Osteoblast (primary cell): ENCODE measurements at regions not wholly inside any gene's neighbourhood (a gene's known extent, or its start where the extent isn't known, plus 50 kb on each side); places are given as distances from the start of the nearest gene placed in this dataset.

Source experiments
- DNase-seq: peaks from one replicate; pipeline ENCODE4 v3.0.0; 2011; ENCODE audit warnings: low spot score, mixed read lengths; ENCODE audit not compliant: insufficient read length; ENCODE audit errors: missing footprints
- H2AFZ ChIP-seq: 2 replicates; pipeline ENCODE4 v1.6.0; 2011; ENCODE audit warnings: mild to moderate bottlenecking, low read length
- H3K27ac ChIP-seq: 2 replicates; pipeline ENCODE4 v1.5.1; 2011; ENCODE audit warnings: mild to moderate bottlenecking, low read depth, low read length, moderate library complexity
- H3K27me3 ChIP-seq: 2 replicates; pipeline ENCODE4 v1.6.0; 2012; ENCODE audit warnings: mild to moderate bottlenecking, control low read depth, inconsistent platforms, low read length, moderate library complexity; ENCODE audit not compliant: insufficient read depth
- H3K36me3 ChIP-seq: 2 replicates; pipeline ENCODE4 v1.5.1; 2011; ENCODE audit warnings: mild to moderate bottlenecking, low read length, control low read depth, moderate library complexity; ENCODE audit not compliant: insufficient read depth
- H3K4me1 ChIP-seq: 2 replicates; pipeline ENCODE4 v1.5.1; 2011; ENCODE audit warnings: mild to moderate bottlenecking, low read length, control low read depth, moderate library complexity; ENCODE audit not compliant: insufficient read depth
- H3K4me2 ChIP-seq: 2 replicates; pipeline ENCODE4 v1.6.0; 2011; ENCODE audit warnings: mild to moderate bottlenecking, low read length; ENCODE audit not compliant: insufficient read depth
- H3K4me3 ChIP-seq: fragments of 200-600 bp; sonication (generic); 3 replicates; pipeline ENCODE4 v1.5.1; 2012; ENCODE audit warnings: mild to moderate bottlenecking, low read length, inconsistent platforms; ENCODE audit not compliant: insufficient read depth
- H3K79me2 ChIP-seq: 2 replicates; pipeline ENCODE4 v1.6.0; 2012; ENCODE audit warnings: mild to moderate bottlenecking, low read length, control low read depth, inconsistent platforms; ENCODE audit not compliant: insufficient read depth
- H3K9me3 ChIP-seq: 2 replicates; pipeline ENCODE4 v1.5.1; 2011; ENCODE audit warnings: low read depth, low read length, control low read depth
- H4K20me1 ChIP-seq: 2 replicates; pipeline ENCODE4 v1.6.0; 2012; ENCODE audit warnings: mild to moderate bottlenecking, low read length, control low read depth; ENCODE audit not compliant: insufficient read depth
- CTCF ChIP-seq: IDR thresholded peaks from 2 replicates; pipeline ENCODE4 v1.5.1; 2011; ENCODE audit warnings: mild to moderate bottlenecking, low read depth, low read length, moderate library complexity; ENCODE audit errors: extremely low read depth

GRCh38 chrX:44063606-44064005 lies 90.4 kb upstream of the NDP start:
- peaks cover 10% of the 10 kb centered on the region for H3K27me3 ChIP-seq
- H3K27ac ChIP-seq: no peak overlapping the region
- no peak overlapping the region for H3K4me2 ChIP-seq
- no peak for TF ChIP-seq CTCF
- H4K20me1 ChIP-seq: no peaks in the 10 kb centered on the region
- no peak overlapping the region for H2AFZ ChIP-seq
- DNase-seq: no peak
- H3K79me2 ChIP-seq: no peaks in the 10 kb centered on the region
- H3K4me3 ChIP-seq: no peak overlapping the region
- H3K9me3 ChIP-seq: no peaks in the 10 kb centered on the region
- no peaks in the 10 kb centered on the region for H3K36me3 ChIP-seq
- no peaks in the 10 kb centered on the region for H3K4me1 ChIP-seq

GRCh38 chrX:44062840-44063239 lies 89.7 kb upstream of the NDP start:
- TF ChIP-seq CTCF: no peak
- no peak overlapping the region for H2AFZ ChIP-seq
- H3K79me2 ChIP-seq: no peaks in the 10 kb centered on the region
- no peaks in the 10 kb centered on the region for H3K4me1 ChIP-seq
- peaks cover 10% of the 10 kb centered on the region for H3K27me3 ChIP-seq
- no peak for DNase-seq
- H3K4me3 ChIP-seq: no peak overlapping the region
- no peaks in the 10 kb centered on the region for H4K20me1 ChIP-seq
- no peaks in the 10 kb centered on the region for H3K36me3 ChIP-seq
- no peak overlapping the region for H3K27ac ChIP-seq
- no peak overlapping the region for H3K4me2 ChIP-seq
- H3K9me3 ChIP-seq: no peaks in the 10 kb centered on the region

- Histone ChIP-seq H3K9me3 (no peaks in the 10 kb centered on the region), H3K27ac (no peak overlapping the region), H3K4me3 (no peak overlapping the region), H3K4me1 (no peaks in the 10 kb centered on the region), H3K36me3 (no peaks in the 10 kb centered on the region), H3K27me3 (peaks cover 10% of the 10 kb centered on the region), H3K4me2 (no peak overlapping the region), H3K79me2 (no peaks in the 10 kb centered on the region), H4K20me1 (no peaks in the 10 kb centered on the region), H2AFZ (no peak overlapping the region)
- no peak for TF ChIP-seq CTCF
- DNase-seq: no peak
Observed at GRCh38 chrX:44061968-44062614, 88.9 kb upstream of the NDP start.

GRCh38 chrX:44060221-44060620 lies 87.0 kb upstream of the NDP start:
- Histone ChIP-seq H3K27me3 (peaks cover 15% of the 10 kb centered on the region), H3K4me1 (no peaks in the 10 kb centered on the region), H3K4me2 (no peak overlapping the region), H2AFZ (no peak overlapping the region), H3K79me2 (no peaks in the 10 kb centered on the region), H3K36me3 (no peaks in the 10 kb centered on the region), H3K9me3 (no peaks in the 10 kb centered on the region), H3K27ac (no peak overlapping the region), H4K20me1 (no peaks in the 10 kb centered on the region), H3K4me3 (no peak overlapping the region)
- no peak for DNase-seq
- TF ChIP-seq CTCF: no peak
